ENCODE measurements at regions not wholly inside any gene's neighbourhood (a gene's known extent, or its start where the extent isn't known, plus 50 kb on each side); places are given as distances from the start of the nearest gene placed in this dataset.

DNA sequence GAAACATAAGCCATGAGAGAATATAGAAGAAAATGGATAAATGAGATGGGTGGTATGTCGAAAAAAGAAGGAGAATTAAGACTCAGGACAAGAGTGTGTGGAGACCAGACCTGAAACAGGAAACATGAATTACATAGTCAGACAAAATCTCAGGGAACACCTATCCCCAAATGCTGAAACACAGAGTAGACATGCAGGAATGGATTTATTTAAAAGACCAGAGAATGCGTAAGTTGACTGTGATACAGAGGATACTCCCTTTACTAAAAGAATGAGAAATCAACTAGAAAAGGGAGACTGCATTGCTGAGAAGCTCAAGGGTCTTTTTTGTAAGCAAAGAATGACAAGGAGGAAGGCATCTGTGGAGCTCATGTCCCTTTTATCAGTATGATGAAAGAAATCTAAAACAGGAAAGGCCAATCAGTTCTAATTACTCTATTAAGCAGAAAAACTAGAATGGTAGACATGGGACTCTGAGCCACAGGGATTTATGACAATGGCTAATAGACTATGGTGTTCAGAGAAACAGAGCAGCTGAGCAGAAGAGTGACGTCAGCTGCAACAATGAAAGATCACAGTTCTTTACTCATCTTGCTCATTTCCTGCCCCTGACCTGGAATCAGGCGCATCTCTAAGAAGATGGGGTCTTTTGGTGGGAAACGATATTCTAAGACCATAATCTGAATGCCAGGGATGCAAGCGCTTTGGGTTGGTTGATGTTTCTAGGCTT is 138.9 kb upstream of the DHRS4 start:
- Histone ChIP-seq H3K9me3 (peaks cover 0 to 17% (median 3%) of the 10 kb centered on the region in 4 donors), H3K27ac (no peak overlapping the region), H3K4me1 (no peaks in the 10 kb centered on the region), H3K4me3 (no peak overlapping the region), H3K36me3 (no peaks in the 10 kb centered on the region), H3K27me3 (no peaks in the 10 kb centered on the region)
- TF ChIP-seq POLR2A (IDR thresholded peaks at IDR 0.05) = no peak
- TF ChIP-seq, protein P1, sequence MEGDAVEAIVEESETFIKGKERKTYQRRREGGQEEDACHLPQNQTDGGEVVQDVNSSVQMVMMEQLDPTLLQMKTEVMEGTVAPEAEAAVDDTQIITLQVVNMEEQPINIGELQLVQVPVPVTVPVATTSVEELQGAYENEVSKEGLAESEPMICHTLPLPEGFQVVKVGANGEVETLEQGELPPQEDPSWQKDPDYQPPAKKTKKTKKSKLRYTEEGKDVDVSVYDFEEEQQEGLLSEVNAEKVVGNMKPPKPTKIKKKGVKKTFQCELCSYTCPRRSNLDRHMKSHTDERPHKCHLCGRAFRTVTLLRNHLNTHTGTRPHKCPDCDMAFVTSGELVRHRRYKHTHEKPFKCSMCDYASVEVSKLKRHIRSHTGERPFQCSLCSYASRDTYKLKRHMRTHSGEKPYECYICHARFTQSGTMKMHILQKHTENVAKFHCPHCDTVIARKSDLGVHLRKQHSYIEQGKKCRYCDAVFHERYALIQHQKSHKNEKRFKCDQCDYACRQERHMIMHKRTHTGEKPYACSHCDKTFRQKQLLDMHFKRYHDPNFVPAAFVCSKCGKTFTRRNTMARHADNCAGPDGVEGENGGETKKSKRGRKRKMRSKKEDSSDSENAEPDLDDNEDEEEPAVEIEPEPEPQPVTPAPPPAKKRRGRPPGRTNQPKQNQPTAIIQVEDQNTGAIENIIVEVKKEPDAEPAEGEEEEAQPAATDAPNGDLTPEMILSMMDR (IDR thresholded peaks at IDR 0.05) = no peak
- TF ChIP-seq EP300 (IDR thresholded peaks at IDR 0.05) = no peak
- DNase-seq (ENCODE audit: low spot score in 2 of 2) = no peak
- WGBS, 2 donors = 78 to 86% methylated on average over 6 of the region's 6 CpGs

DNA sequence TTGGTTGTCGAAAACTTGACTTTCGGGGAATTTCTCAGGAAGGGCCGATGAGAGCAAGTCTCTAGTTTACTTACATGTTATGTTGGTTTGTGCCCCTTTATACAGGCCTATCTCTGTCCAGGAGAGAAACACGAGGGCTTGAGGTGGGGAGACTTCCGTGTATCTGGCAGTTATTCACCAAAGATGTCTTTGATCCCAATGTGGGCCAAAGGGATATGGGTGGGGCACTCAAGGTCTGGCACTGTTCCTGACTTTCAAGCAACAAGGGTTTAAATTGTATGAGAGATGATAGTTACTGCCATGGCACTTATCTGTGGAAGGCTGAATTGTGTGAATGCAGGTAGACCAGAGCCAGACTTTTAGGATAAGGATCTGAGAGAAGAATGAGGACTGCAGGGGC is 137.2 kb upstream of the DHRS4 start:
- TF ChIP-seq POLR2A (IDR thresholded peaks at IDR 0.05) (no peak), EP300 (IDR thresholded peaks at IDR 0.05) (no peak)
- TF ChIP-seq, protein P1 (IDR thresholded peaks at IDR 0.05) = no peak
- no peaks in the 10 kb centered on the region for H3K4me1 ChIP-seq
- no peak overlapping the region for H3K27ac ChIP-seq
- whole genome bisulfite sequencing, 2 donors = 88 to 94% methylated on average over 5 of the region's 5 CpGs
- DNase-seq (ENCODE audit: low spot score in 2 of 2) = no peak
- H3K9me3 ChIP-seq = peaks cover 0 to 17% (median 3%) of the 10 kb centered on the region in 4 donors
- no peak overlapping the region for H3K4me3 ChIP-seq
- H3K27me3 ChIP-seq = no peaks in the 10 kb centered on the region
- no peaks in the 10 kb centered on the region for H3K36me3 ChIP-seq

DNA sequence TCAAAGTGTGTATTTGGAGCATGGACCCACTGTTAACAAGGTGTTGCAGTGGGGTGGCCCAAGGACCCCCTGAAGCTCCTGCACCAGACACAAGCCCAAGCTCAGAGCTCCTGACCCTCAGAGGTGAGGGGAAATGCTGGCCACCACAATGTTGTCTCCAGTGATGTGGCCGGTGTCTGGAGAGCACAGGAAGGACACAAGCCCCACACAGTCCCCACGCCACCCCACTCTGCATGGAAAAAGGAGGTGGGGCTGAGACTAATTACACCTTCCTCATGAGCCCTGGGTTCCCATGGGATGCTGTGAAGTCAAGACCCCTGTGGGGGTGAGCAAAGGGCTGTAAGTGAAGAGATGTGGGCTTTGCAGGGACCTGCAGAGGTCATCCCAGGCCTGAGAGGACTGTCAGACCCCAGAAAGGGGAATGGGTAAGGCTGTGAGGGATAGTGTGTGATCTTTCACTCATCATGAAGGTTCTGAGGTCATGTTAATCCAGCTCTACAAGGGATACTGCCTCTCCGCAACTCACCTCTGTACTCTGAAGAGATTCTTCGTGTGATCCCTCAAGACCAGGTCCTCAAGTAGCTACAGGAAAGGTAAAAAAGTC is 136.3 kb upstream of the DHRS4 start:
- WGBS, 2 donors = 59 to 66% methylated on average over 4 of the region's 4 CpGs
- H3K27ac ChIP-seq = no peak overlapping the region
- no peaks in the 10 kb centered on the region for H3K4me1 ChIP-seq
- no peak for DNase-seq (ENCODE audit: low spot score in 2 of 2)
- peaks cover 0 to 17% (median 3%) of the 10 kb centered on the region in 4 donors for H3K9me3 ChIP-seq
- H3K4me3 ChIP-seq = no peak overlapping the region
- no peaks in the 10 kb centered on the region for H3K27me3 ChIP-seq
- H3K36me3 ChIP-seq = no peaks in the 10 kb centered on the region
- no peak for TF ChIP-seq EP300 (IDR thresholded peaks at IDR 0.05)

- no peak for DNase-seq (ENCODE audit: low spot score in 2 of 2)
- H3K4me1 ChIP-seq = peaks cover 0 to 27% (median 4%) of the 10 kb centered on the region in 4 donors
- 84 to 86% methylated on average over 13 of the region's 13 CpGs for WGBS, 2 donors
Observed at GRCh38 chr14:23827100-23827892, 126.3 kb upstream of the DHRS4 start.

GRCh38 chr14:23828001-23828400 is 125.6 kb upstream of the DHRS4 start:
- 48 to 63% methylated on average over 4 of the region's 4 CpGs for WGBS, 2 donors
- Histone ChIP-seq H3K27ac (no peak overlapping the region), H3K4me1 (peaks cover 0 to 27% (median 4%) of the 10 kb centered on the region in 4 donors), H3K36me3 (no peaks in the 10 kb centered on the region), H3K27me3 (no peaks in the 10 kb centered on the region), H3K4me3 (no peak overlapping the region), H3K9me3 (no peaks in the 10 kb centered on the region)
- no peak for DNase-seq (ENCODE audit: low spot score in 2 of 2)
- TF ChIP-seq, protein P1 (IDR thresholded peaks at IDR 0.05) = no peak
- TF ChIP-seq POLR2A (IDR thresholded peaks at IDR 0.05) = no peak
- no peak for TF ChIP-seq EP300 (IDR thresholded peaks at IDR 0.05)

More at GRCh38 chr14:23827100-23827892, 126.3 kb upstream of the DHRS4 start:
- H3K9me3 ChIP-seq = no peaks in the 10 kb centered on the region
- TF ChIP-seq POLR2A (IDR thresholded peaks at IDR 0.05) (no peak), EP300 (IDR thresholded peaks at IDR 0.05) (no peak)
- TF ChIP-seq, protein P1 (IDR thresholded peaks at IDR 0.05) = no peak
- H3K27ac ChIP-seq = no peak overlapping the region
- H3K4me3 ChIP-seq = no peak overlapping the region
- no peaks in the 10 kb centered on the region for H3K36me3 ChIP-seq
- no peaks in the 10 kb centered on the region for H3K27me3 ChIP-seq
